Endothelial cell of umbilical vein (primary cell): ENCODE measurements at regions not wholly inside any gene's neighbourhood (a gene's known extent, or its start where the extent isn't known, plus 50 kb on each side); places are given as distances from the start of the nearest gene placed in this dataset.

Experiments used
- BruUV-seq: library from RNA; stranded (reverse); fragments of 400-500 nt; replicated peaks from 2 replicates; lab custom pipeline; 2021; lab: Mats Ljungman, UMichigan
- CTCF ChIA-PET: fragments of 300-600, 350-600 bp; sonication (Branson Sonifier 250); formaldehyde crosslinking; loops from one replicate; lab custom pipeline; 2021; ENCODE audit warnings: antibody characterized with exemption, inconsistent platforms; lab: Charles Lee
- POLR2A ChIA-PET: fragments of 300-600, 350-600 bp; sonication (Branson Sonifier 250); formaldehyde crosslinking; loops from one replicate; lab custom pipeline; 2021; ENCODE audit warnings: antibody characterized with exemption, inconsistent platforms; lab: Charles Lee
- DNase-seq: peaks from one replicate; pipeline ENCODE4 v3.0.0-alpha.2; 2011; ENCODE audit warnings: low read depth, low spot score
- FAIRE-seq: peaks from 2 replicates; lab custom pipeline; 2011; peaks lifted over from hg19 to GRCh38; lab: Jason Lieb, UNC
- H2AFZ ChIP-seq: 2 replicates; pipeline ENCODE4 v1.6.0; 2012; ENCODE audit warnings: low read depth, low read length, control low read depth, inconsistent platforms
- H3K27ac ChIP-seq: 2 replicates; pipeline ENCODE4 v1.5.1; 2011; ENCODE audit warnings: low read depth, mild to moderate bottlenecking, control low read depth, low read length, moderate library complexity; ENCODE audit not compliant: insufficient read depth
- H3K27me3 ChIP-seq, 2 experiments: 2 replicates each; pipeline versions ENCODE4 v1.6.0 to v1.6.1; 2011; ENCODE audit warnings: low read length in 2 of 2, mixed read lengths in 1 of 2; ENCODE audit not compliant: control insufficient read depth in 2 of 2, insufficient read depth in 2 of 2
- H3K36me3 ChIP-seq, 2 experiments: 2 replicates in 1 of 2; 3 replicates in 1 of 2; pipeline ENCODE4 v1.5.1; 2011; ENCODE audit warnings: low read length in 2 of 2, mild to moderate bottlenecking in 1 of 2, moderate library complexity in 1 of 2; ENCODE audit not compliant: control insufficient read depth in 2 of 2, insufficient read depth in 2 of 2; ENCODE audit errors: extremely low read depth in 1 of 2
- H3K4me1 ChIP-seq: 3 replicates; pipeline ENCODE4 v1.5.1; 2011; ENCODE audit warnings: mild to moderate bottlenecking, low read length; ENCODE audit not compliant: control insufficient read depth, insufficient read depth; ENCODE audit errors: extremely low read depth
- H3K4me2 ChIP-seq: 2 replicates; pipeline ENCODE4 v1.6.1; 2011; ENCODE audit warnings: low read length, control low read depth, mixed read lengths; ENCODE audit not compliant: insufficient read depth
- H3K4me3 ChIP-seq, 3 experiments: fragments of 200-600 bp in 1 of 3; sonication (generic), shearing (Covaris generic) in 1 of 3; replicated peaks in 1 of 3; 2 replicates each; pipeline ENCODE4 v1.5.1; 2011 to 2016; ENCODE audit warnings: control low read depth in 3 of 3, low read length in 3 of 3, mild to moderate bottlenecking in 2 of 3, inconsistent platforms in 1 of 3, low read depth in 1 of 3, moderate library complexity in 1 of 3; ENCODE audit not compliant: insufficient read depth in 1 of 3
- H3K79me2 ChIP-seq: 2 replicates; pipeline ENCODE4 v1.6.0; 2012; ENCODE audit warnings: low read length, inconsistent platforms; ENCODE audit not compliant: control insufficient read depth, insufficient read depth
- H3K9ac ChIP-seq: replicated peaks from 2 replicates; pipeline ENCODE3; 2011; ENCODE audit warnings: low read length, control low read depth; ENCODE audit not compliant: insufficient read depth; ENCODE audit errors: extremely low read depth
- H3K9me1 ChIP-seq: replicated peaks from 3 replicates; pipeline ENCODE4 v1.6.0; 2011; ENCODE audit warnings: mild to moderate bottlenecking, low read length; ENCODE audit not compliant: control insufficient read depth, insufficient read depth; ENCODE audit errors: extremely low read depth
- H3K9me3 ChIP-seq: replicated peaks from 2 replicates; pipeline ENCODE4 v1.5.1; 2012; ENCODE audit warnings: low read length, inconsistent platforms; ENCODE audit not compliant: control insufficient read depth, insufficient read depth
- H4K20me1 ChIP-seq: replicated peaks from 2 replicates; pipeline ENCODE3; 2011; ENCODE audit warnings: mild to moderate bottlenecking, low read length; ENCODE audit not compliant: control insufficient read depth, insufficient read depth; ENCODE audit errors: extremely low read depth
- EZH2 ChIP-seq: IDR thresholded peaks from 2 replicates; pipeline ENCODE4 v1.6.1; 2012; ENCODE audit warnings: borderline replicate concordance, low read depth, mild to moderate bottlenecking, moderate library complexity, low read length, inconsistent platforms; ENCODE audit not compliant: severe bottlenecking
- FOS ChIP-seq: IDR thresholded peaks from 2 replicates; pipeline ENCODE4 v1.6.1; 2011; ENCODE audit warnings: mild to moderate bottlenecking, low read length, moderate library complexity, borderline replicate concordance; ENCODE audit not compliant: insufficient read depth
- GATA2 ChIP-seq: IDR thresholded peaks from 2 replicates; pipeline ENCODE4 v1.7.0; 2011; ENCODE audit warnings: low read depth, mild to moderate bottlenecking, moderate library complexity, mixed read lengths, low read length; ENCODE audit not compliant: insufficient read length, insufficient read depth
- JUN ChIP-seq: IDR thresholded peaks from 2 replicates; pipeline ENCODE4 v1.6.1; 2011; ENCODE audit warnings: borderline replicate concordance, low read depth; ENCODE audit not compliant: insufficient read length, insufficient read depth
- MYC ChIP-seq: IDR thresholded peaks from one replicate; pipeline ENCODE4 v1.6.1; 2011; ENCODE audit warnings: mild to moderate bottlenecking, low read depth, low read length
- POLR2A ChIP-seq: IDR thresholded peaks from 2 replicates; pipeline ENCODE4 v1.6.1; 2012; ENCODE audit warnings: low read depth, mild to moderate bottlenecking, control low read depth, low read length
- POLR2AphosphoS5 ChIP-seq: IDR thresholded peaks from 2 replicates; pipeline ENCODE4 v1.6.1; 2012; ENCODE audit warnings: low read depth, mild to moderate bottlenecking, control low read depth, low read length, moderate library complexity; ENCODE audit not compliant: insufficient read depth
- dilution Hi-C: fragments of 300-500 bp; cut with MboI; formaldehyde crosslinking; loops from one replicate; pipeline ENCODE4 v1.15.0; 2019; ENCODE audit warnings: low sequenced_read_pairs; ENCODE audit not compliant: extremely low pct_ligation_motif_present
- intact Hi-C: fragments of 100-400 bp; cut with micrococcal nuclease; formaldehyde crosslinking; loops from one replicate; pipeline ENCODE4 v1.10.0; 2022
- TF ChIP-seq, protein P1 (sequence below): IDR thresholded peaks from 2 replicates; pipeline ENCODE4 v1.6.1; 2011; ENCODE audit not compliant: insufficient read depth, insufficient read length
- TF ChIP-seq, protein P2 (sequence below), 2 donors: IDR thresholded peaks; 1 replicate in 1 of 2; 2 replicates in 1 of 2; pipeline ENCODE4 v1.5.1; 2011; ENCODE audit warnings: low read length in 2 of 2, mild to moderate bottlenecking in 2 of 2, moderate library complexity in 2 of 2, control low read depth in 1 of 2, inconsistent platforms in 1 of 2, low read depth in 1 of 2; ENCODE audit not compliant: insufficient read depth in 1 of 2; ENCODE audit errors: extremely low read depth in 1 of 2

DNA sequence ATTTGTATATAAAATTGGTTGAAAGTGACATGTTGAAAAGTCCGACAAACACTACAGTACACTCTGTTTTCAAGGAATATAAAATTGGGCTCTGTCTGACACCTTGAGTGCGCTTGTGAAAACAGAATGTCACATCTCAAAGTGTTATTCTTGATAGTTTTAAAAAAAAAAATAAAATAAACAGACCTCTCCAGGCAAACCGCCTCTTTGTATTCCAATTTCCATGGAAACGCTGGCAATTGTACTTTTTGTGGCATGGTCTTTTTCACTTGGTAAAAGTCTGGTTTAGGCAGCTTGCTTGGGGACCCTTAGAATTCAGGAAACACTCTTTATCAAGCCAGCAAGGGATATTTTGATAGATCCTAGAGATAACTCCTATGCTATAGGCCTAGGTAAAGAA is 302.5 kb downstream of the RAB28 start:
- no peaks in the 10 kb centered on the region for H3K27me3 ChIP-seq

DNA sequence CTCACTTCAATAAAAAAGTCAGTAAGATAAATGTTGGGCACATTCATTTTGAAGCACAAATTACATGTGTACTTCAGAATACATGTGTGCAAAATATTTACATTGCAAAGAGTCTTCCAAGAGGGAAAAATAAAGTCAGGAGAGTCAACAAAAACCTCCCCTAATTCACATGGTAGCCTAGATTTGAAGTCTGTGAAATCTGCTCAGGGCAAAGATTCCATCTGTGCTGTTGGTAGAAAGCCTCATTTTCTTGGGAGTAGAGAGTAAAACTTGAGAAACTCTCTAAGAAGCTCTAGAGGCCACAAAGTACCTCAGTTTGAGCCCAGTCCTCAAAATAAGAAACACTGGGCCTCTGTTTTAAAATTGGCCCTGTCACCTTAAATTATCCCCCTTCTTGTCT is 303.4 kb downstream of the RAB28 start:
- BruUV-seq, result no TSS peak
- H3K27me3 ChIP-seq, result no peaks in the 10 kb centered on the region
- peaks cover 2% of the 10 kb centered on the region for H3K9me3 ChIP-seq
- no peak overlapping the region for H3K27ac ChIP-seq
- no peak overlapping the region for H3K4me2 ChIP-seq
- no peaks in the 10 kb centered on the region for H3K4me1 ChIP-seq
- TF ChIP-seq MYC, result no peak
- TF ChIP-seq POLR2AphosphoS5, result no peak
- no peak for TF ChIP-seq JUN
- TF ChIP-seq EZH2, result no peak
- no peak for TF ChIP-seq POLR2A
- TF ChIP-seq, protein P1, sequence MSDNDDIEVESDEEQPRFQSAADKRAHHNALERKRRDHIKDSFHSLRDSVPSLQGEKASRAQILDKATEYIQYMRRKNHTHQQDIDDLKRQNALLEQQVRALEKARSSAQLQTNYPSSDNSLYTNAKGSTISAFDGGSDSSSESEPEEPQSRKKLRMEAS, result no peak
- no peak for TF ChIP-seq GATA2
- no peak for TF ChIP-seq FOS
- TF ChIP-seq, protein P2, sequence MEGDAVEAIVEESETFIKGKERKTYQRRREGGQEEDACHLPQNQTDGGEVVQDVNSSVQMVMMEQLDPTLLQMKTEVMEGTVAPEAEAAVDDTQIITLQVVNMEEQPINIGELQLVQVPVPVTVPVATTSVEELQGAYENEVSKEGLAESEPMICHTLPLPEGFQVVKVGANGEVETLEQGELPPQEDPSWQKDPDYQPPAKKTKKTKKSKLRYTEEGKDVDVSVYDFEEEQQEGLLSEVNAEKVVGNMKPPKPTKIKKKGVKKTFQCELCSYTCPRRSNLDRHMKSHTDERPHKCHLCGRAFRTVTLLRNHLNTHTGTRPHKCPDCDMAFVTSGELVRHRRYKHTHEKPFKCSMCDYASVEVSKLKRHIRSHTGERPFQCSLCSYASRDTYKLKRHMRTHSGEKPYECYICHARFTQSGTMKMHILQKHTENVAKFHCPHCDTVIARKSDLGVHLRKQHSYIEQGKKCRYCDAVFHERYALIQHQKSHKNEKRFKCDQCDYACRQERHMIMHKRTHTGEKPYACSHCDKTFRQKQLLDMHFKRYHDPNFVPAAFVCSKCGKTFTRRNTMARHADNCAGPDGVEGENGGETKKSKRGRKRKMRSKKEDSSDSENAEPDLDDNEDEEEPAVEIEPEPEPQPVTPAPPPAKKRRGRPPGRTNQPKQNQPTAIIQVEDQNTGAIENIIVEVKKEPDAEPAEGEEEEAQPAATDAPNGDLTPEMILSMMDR (IDR thresholded peaks at IDR 0.05; ENCODE audit: extremely low read depth in 1 of 2, insufficient read depth in 1 of 2, low read depth in 1 of 2, low read length in 2 of 2), result no peak
- no peaks in the 10 kb centered on the region for H3K36me3 ChIP-seq
- no peak for FAIRE-seq
- dilution Hi-C loops, result no loop called here
- intact Hi-C loops, result no loop called here
- no peak for DNase-seq
- H3K9me1 ChIP-seq, result no peaks in the 10 kb centered on the region
- H4K20me1 ChIP-seq, result no peaks in the 10 kb centered on the region
- H3K79me2 ChIP-seq, result no peaks in the 10 kb centered on the region
- no peak overlapping the region for H3K9ac ChIP-seq
- no peak overlapping the region for H3K4me3 ChIP-seq
- no peak overlapping the region for H2AFZ ChIP-seq
- POLR2A ChIA-PET, result no interaction called here
- CTCF ChIA-PET, result no interaction called here

More for the DNA sequence above, 302.5 kb downstream of the RAB28 start:
- DNase-seq (no peak), FAIRE-seq (no peak)
- Histone ChIP-seq H3K36me3 (no peaks in the 10 kb centered on the region), H3K9me1 (no peaks in the 10 kb centered on the region), H4K20me1 (no peaks in the 10 kb centered on the region), H3K79me2 (no peaks in the 10 kb centered on the region), H3K27ac (no peak overlapping the region), H3K4me3 (no peak overlapping the region), H3K9ac (no peak overlapping the region), H2AFZ (no peak overlapping the region), H3K4me2 (no peak overlapping the region), H3K4me1 (no peaks in the 10 kb centered on the region), H3K9me3 (peaks cover 2% of the 10 kb centered on the region)
- ChIA-PET CTCF (no interaction called here), POLR2A (no interaction called here)
- intact Hi-C loops (no loop called here), dilution Hi-C loops (no loop called here)
- TF ChIP-seq, protein P2 (IDR thresholded peaks at IDR 0.05; ENCODE audit: extremely low read depth in 1 of 2, insufficient read depth in 1 of 2, low read depth in 1 of 2, low read length in 2 of 2), result no peak
- TF ChIP-seq FOS (no peak), POLR2AphosphoS5 (no peak), GATA2 (no peak), JUN (no peak)
- TF ChIP-seq, protein P1, result no peak
- BruUV-seq, result no TSS peak
